GM12878 (cell line): ENCODE measurements at regions not wholly inside any gene's neighbourhood (a gene's known extent, or its start where the extent isn't known, plus 50 kb on each side); places are given as distances from the start of the nearest gene placed in this dataset.

Experiments
- ATAC-seq: fragments of 200-7000 bp; cut with Tn5 transposase; 3 replicates; pipeline ENCODE4 v1.9.1; 2020; ENCODE audit warnings: mild to moderate bottlenecking, moderate library complexity
- BruUV-seq: library from RNA; stranded (reverse); fragments of 400-500 nt; replicated peaks from 2 replicates; lab custom pipeline; 2021; lab: Mats Ljungman, UMichigan
- CTCF ChIA-PET: fragments of 300-600 bp; sonication (Branson Sonifier 250); formaldehyde crosslinking; extraction: SDS; loops from one replicate; lab custom pipeline; 2021; ENCODE audit warnings: inconsistent platforms; lab: Yijun Ruan, JAX
- POLR2A ChIA-PET: fragments of 350-600 bp; formaldehyde crosslinking; extraction: SDS; loops from one replicate; lab custom pipeline; 2021; ENCODE audit warnings: inconsistent platforms; lab: Charles Lee
- RAD21 ChIA-PET: fragments of 300-600 bp; sonication (Branson Sonifier 250); formaldehyde crosslinking; loops from one replicate; lab custom pipeline; 2023; ENCODE audit warnings: antibody characterized with exemption; ENCODE audit not compliant: unreplicated experiment; lab: Charles Lee
- SMC1A ChIA-PET: fragments of 300-600 bp; sonication (Branson Sonifier 250); formaldehyde crosslinking; loops from one replicate; lab custom pipeline; 2023; ENCODE audit not compliant: unreplicated experiment, uncharacterized antibody; lab: Charles Lee
- DNase-seq: peaks from one replicate; pipeline ENCODE4 v3.0.0-alpha.2; 2011; ENCODE audit warnings: low read depth, low spot score
- FAIRE-seq: peaks from 3 replicates; lab custom pipeline; 2011; peaks lifted over from hg19 to GRCh38; lab: Jason Lieb, UNC
- H2AFZ ChIP-seq: 2 replicates; pipeline ENCODE4 v1.6.0; 2011; ENCODE audit warnings: low read depth, low read length, control low read depth; ENCODE audit not compliant: control insufficient read depth
- H3K27ac ChIP-seq: 2 replicates; pipeline ENCODE4 v1.5.1; 2011; ENCODE audit warnings: control low read depth; ENCODE audit not compliant: control insufficient read depth, insufficient read depth
- H3K27me3 ChIP-seq, 2 experiments: replicated peaks in 1 of 2; 2 replicates each; pipeline versions ENCODE4 v1.6.0 to v1.6.1; 2011; ENCODE audit warnings: low read length in 1 of 2; ENCODE audit not compliant: control insufficient read depth in 2 of 2, insufficient read depth in 2 of 2
- H3K36me3 ChIP-seq, 2 experiments: 2 replicates each; pipeline ENCODE4 v1.5.1; 2011; ENCODE audit warnings: low read length in 1 of 2; ENCODE audit not compliant: control insufficient read depth in 2 of 2, insufficient read depth in 2 of 2
- H3K4me1 ChIP-seq: 2 replicates; pipeline ENCODE4 v1.6.1; 2011; ENCODE audit warnings: mild to moderate bottlenecking, low read length, moderate library complexity, mixed read lengths; ENCODE audit not compliant: control insufficient read depth, insufficient read depth
- H3K4me2 ChIP-seq: 2 replicates; pipeline ENCODE4 v1.6.0; 2011; ENCODE audit warnings: control low read depth; ENCODE audit not compliant: control insufficient read depth, insufficient read depth
- H3K4me3 ChIP-seq: fragments of 200-600 bp; sonication (generic); 2 replicates; pipeline ENCODE4 v1.5.1; 2016
- H3K79me2 ChIP-seq: 2 replicates; pipeline ENCODE4 v1.6.0; 2011; ENCODE audit warnings: low read length; ENCODE audit not compliant: control insufficient read depth, insufficient read depth
- H3K9ac ChIP-seq: 2 replicates; pipeline ENCODE4 v1.8.0; 2011; ENCODE audit warnings: low read length, control low read depth, mixed read lengths; ENCODE audit not compliant: control insufficient read depth, insufficient read depth
- H3K9me3 ChIP-seq: replicated peaks from 3 replicates; pipeline ENCODE4 v1.5.1; 2011; ENCODE audit warnings: mild to moderate bottlenecking, low read length; ENCODE audit not compliant: control insufficient read depth, insufficient read depth
- H4K20me1 ChIP-seq: 2 replicates; pipeline ENCODE4 v1.6.0; 2011; ENCODE audit not compliant: control insufficient read depth, insufficient read depth
- ATF3 ChIP-seq: IDR thresholded peaks from 2 replicates; pipeline ENCODE4 v1.6.1; 2011; ENCODE audit warnings: low read depth, mild to moderate bottlenecking, low read length, moderate library complexity, borderline replicate concordance; ENCODE audit errors: extremely low read depth
- BMI1 ChIP-seq: fragments of 450-650 bp; IDR thresholded peaks from 2 replicates; pipeline ENCODE4 v1.6.1; 2016; ENCODE audit warnings: mild to moderate bottlenecking, moderate library complexity, borderline replicate concordance
- CBX5 ChIP-seq: sonication (generic); IDR thresholded peaks from 2 replicates; pipeline ENCODE4 v1.6.1; 2016; ENCODE audit warnings: low read depth, moderate library complexity, mild to moderate bottlenecking, inconsistent platforms
- CEBPZ ChIP-seq: fragments of 150-350 bp; IDR thresholded peaks from 2 replicates; pipeline ENCODE4 v1.6.1; 2016; ENCODE audit warnings: low read depth, low read length
- JUND ChIP-seq: IDR thresholded peaks from 2 replicates; pipeline ENCODE4 v1.6.1; 2012; ENCODE audit warnings: low read depth, mild to moderate bottlenecking, low read length, improper control_type of control experiment, moderate library complexity
- LARP7 ChIP-seq: fragments of 450-650 bp; IDR thresholded peaks from 2 replicates; pipeline ENCODE4 v1.6.1; 2017; ENCODE audit warnings: mild to moderate bottlenecking
- RAD21 ChIP-seq: IDR thresholded peaks from 2 replicates; pipeline ENCODE4 v1.6.1; 2011; ENCODE audit warnings: mild to moderate bottlenecking, low read depth, low read length, moderate library complexity; ENCODE audit not compliant: insufficient read depth
- SREBF1 ChIP-seq: IDR thresholded peaks from 2 replicates; pipeline ENCODE4 v1.6.1; 2012; ENCODE audit warnings: mild to moderate bottlenecking, low read length
- SREBF2 ChIP-seq: IDR thresholded peaks from 2 replicates; pipeline ENCODE4 v1.6.1; 2012; ENCODE audit warnings: mild to moderate bottlenecking, low read length
- ZBTB40 ChIP-seq: fragments of 450-650 bp; IDR thresholded peaks from 2 replicates; pipeline ENCODE4 v1.6.1; 2016; ENCODE audit warnings: mild to moderate bottlenecking, moderate library complexity, borderline replicate concordance
- ZNF274 ChIP-seq: IDR thresholded peaks from one replicate; pipeline ENCODE4 v1.8.0; 2011; ENCODE audit not compliant: insufficient read length, insufficient read depth
- WGBS: methylation state at CpG from one replicate; pipeline ENCODE4 v1.1.6; 2016; ENCODE audit warnings: low lambda C conversion rate; ENCODE audit not compliant: insufficient replicate concordance, insufficient coverage; ENCODE audit errors: missing lambda C conversion rate; 5-methylcytosine and 5-hydroxymethylcytosine counted together
- in situ Hi-C: fragments of 300-500 bp; cut with MboI; formaldehyde crosslinking; loops from 9 replicates; pipeline ENCODE4 v1.14.3; 2018; ENCODE audit warnings: mixed read lengths
- intact Hi-C: fragments of 100-400 bp; cut with micrococcal nuclease; formaldehyde crosslinking; loops from one replicate; pipeline ENCODE4 v1.14.2; 2022; ENCODE audit not compliant: unreplicated experiment
- TF ChIP-seq, protein P1 (sequence below): fragments of 450-650 bp; IDR thresholded peaks from 2 replicates; pipeline ENCODE4 v1.6.1; 2017; ENCODE audit warnings: mild to moderate bottlenecking, moderate library complexity

- TF ChIP-seq, protein P1, sequence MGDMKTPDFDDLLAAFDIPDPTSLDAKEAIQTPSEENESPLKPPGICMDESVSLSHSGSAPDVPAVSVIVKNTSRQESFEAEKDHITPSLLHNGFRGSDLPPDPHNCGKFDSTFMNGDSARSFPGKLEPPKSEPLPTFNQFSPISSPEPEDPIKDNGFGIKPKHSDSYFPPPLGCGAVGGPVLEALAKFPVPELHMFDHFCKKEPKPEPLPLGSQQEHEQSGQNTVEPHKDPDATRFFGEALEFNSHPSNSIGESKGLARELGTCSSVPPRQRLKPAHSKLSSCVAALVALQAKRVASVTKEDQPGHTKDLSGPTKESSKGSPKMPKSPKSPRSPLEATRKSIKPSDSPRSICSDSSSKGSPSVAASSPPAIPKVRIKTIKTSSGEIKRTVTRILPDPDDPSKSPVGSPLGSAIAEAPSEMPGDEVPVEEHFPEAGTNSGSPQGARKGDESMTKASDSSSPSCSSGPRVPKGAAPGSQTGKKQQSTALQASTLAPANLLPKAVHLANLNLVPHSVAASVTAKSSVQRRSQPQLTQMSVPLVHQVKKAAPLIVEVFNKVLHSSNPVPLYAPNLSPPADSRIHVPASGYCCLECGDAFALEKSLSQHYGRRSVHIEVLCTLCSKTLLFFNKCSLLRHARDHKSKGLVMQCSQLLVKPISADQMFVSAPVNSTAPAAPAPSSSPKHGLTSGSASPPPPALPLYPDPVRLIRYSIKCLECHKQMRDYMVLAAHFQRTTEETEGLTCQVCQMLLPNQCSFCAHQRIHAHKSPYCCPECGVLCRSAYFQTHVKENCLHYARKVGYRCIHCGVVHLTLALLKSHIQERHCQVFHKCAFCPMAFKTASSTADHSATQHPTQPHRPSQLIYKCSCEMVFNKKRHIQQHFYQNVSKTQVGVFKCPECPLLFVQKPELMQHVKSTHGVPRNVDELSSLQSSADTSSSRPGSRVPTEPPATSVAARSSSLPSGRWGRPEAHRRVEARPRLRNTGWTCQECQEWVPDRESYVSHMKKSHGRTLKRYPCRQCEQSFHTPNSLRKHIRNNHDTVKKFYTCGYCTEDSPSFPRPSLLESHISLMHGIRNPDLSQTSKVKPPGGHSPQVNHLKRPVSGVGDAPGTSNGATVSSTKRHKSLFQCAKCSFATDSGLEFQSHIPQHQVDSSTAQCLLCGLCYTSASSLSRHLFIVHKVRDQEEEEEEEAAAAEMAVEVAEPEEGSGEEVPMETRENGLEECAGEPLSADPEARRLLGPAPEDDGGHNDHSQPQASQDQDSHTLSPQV: no peak
- TF ChIP-seq ATF3 (no peak), BMI1 (no peak), LARP7 (no peak), JUND (no peak), ZNF274 (no peak), SREBF1 (no peak), CBX5 (no peak), SREBF2 (no peak)
These were observed 664.4 kb upstream of the HS6ST1 start (continued) for GRCh38 chr2:128983094-128983493.

DNA sequence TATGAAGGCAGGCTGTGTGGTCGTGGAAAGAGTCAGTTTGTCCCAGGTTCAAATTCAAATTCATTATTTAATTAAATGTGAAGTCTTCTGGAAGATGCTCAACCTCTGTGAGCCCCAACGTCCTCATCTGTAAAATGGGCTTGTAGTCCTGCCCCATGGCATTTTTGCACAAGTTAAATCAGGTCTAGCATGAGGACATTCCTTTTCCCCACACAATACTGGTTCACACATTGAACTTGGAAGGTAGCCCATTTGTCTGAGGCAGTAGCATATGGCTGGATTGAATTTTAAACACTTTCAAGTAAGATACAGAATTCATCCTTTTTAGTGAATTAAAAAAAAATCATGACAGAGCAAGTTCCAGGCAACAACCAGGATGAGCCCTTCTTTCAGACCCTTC is 665.4 kb upstream of the HS6ST1 start:
- CTCF ChIA-PET: no interaction called here
- no peaks in the 10 kb centered on the region for H3K79me2 ChIP-seq
- no peak overlapping the region for H3K4me3 ChIP-seq
- H3K9ac ChIP-seq: no peak overlapping the region
- BruUV-seq: no TSS peak
- no peaks in the 10 kb centered on the region for H3K36me3 ChIP-seq
- in situ Hi-C loops: no loop called here
- SMC1A ChIA-PET: no interaction called here
- 0% methylated on average over 2 of the region's 2 CpGs for WGBS
- no peak for DNase-seq
- no peak overlapping the region for H3K4me2 ChIP-seq
- POLR2A ChIA-PET: interaction anchor here (0.6 kb wide), 1 partner anchor 1094 kb away, joined by 4 read pairs; no protein-coding TSS in a partner anchor
- no peak overlapping the region for H3K27ac ChIP-seq
- RAD21 ChIA-PET: no interaction called here
- H3K27me3 ChIP-seq: peaks cover 0 to 2% of the 10 kb centered on the region in 2 experiments; a peak in 1 of 4 replicates
- H3K9me3 ChIP-seq: no peaks in the 10 kb centered on the region
- H3K4me1 ChIP-seq: no peaks in the 10 kb centered on the region
- intact Hi-C loops: no loop called here
- H4K20me1 ChIP-seq: no peaks in the 10 kb centered on the region; the same call in 1 of the 2 replicates
- FAIRE-seq: no peak
- no peak overlapping the region for H2AFZ ChIP-seq
- ATAC-seq: no peak
- TF ChIP-seq RAD21 (no peak), CEBPZ (no peak), ZBTB40 (no peak)
